ENCODE measurements at regions not wholly inside any gene's neighbourhood (a gene's known extent, or its start where the extent isn't known, plus 50 kb on each side); places are given as distances from the start of the nearest gene placed in this dataset.

GRCh38 chr2:163812926-163813520 lies 77.2 kb upstream of the FIGN start:
- TF ChIP-seq EZH2 (IDR thresholded peaks at IDR 0.05; ENCODE audit: insufficient read depth, poor library complexity, severe bottlenecking) (no peak), EZH2phosphoT487 (IDR thresholded peaks at IDR 0.05; ENCODE audit: insufficient read depth, low read depth) (no peak)
